ENCODE measurements at regions not wholly inside any gene's neighbourhood (a gene's known extent, or its start where the extent isn't known, plus 50 kb on each side); places are given as distances from the start of the nearest gene placed in this dataset.

DNA sequence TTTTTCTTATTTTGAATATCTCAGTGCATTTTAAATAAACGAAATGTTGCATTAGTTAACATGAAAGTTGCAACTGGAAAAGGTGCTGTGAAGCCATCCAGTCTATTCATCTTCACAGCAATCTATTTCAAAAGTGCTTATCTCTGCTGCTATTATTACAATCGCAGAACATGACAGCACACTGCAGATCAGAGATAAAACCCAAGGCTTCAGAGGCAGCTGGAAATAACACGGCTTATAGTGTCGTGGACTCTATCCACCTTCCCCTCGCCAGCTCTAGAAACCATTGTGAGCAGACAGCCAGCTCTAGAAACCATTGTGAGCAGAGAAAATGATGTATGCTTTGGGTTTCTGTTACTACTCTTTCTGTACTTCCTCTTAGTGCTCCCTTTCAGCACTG, 1140.8 kb upstream of the CELF4 start:
- Histone ChIP-seq H3K4me3 (ENCODE audit: insufficient read depth, low read length, poor library complexity, severe bottlenecking) (no peak overlapping the region), H3K4me2 (ENCODE audit: low read depth, low read length, poor library complexity, severe bottlenecking) (no peak overlapping the region), H3K9me2 (replicated peaks; ENCODE audit: insufficient read depth, low read length) (no peaks in the 10 kb centered on the region), H4K20me1 (ENCODE audit: low read depth, low read length) (no peaks in the 10 kb centered on the region), H3K79me2 (ENCODE audit: insufficient read depth, low read length) (no peaks in the 10 kb centered on the region), H3K27me3 (ENCODE audit: low read length) (no peaks in the 10 kb centered on the region), H3K9me3 (ENCODE audit: insufficient read depth, low read length) (no peaks in the 10 kb centered on the region), H3K9ac (ENCODE audit: low read length) (no peak overlapping the region), H3K36me3 (ENCODE audit: low read length) (no peaks in the 10 kb centered on the region), H3F3A (ENCODE audit: insufficient read depth) (no peaks in the 10 kb centered on the region), H3K27ac (ENCODE audit: low read depth, low read length) (no peak overlapping the region), H2AFZ (ENCODE audit: low read depth, low read length, severe bottlenecking) (no peak overlapping the region)
- TF ChIP-seq, protein P1, sequence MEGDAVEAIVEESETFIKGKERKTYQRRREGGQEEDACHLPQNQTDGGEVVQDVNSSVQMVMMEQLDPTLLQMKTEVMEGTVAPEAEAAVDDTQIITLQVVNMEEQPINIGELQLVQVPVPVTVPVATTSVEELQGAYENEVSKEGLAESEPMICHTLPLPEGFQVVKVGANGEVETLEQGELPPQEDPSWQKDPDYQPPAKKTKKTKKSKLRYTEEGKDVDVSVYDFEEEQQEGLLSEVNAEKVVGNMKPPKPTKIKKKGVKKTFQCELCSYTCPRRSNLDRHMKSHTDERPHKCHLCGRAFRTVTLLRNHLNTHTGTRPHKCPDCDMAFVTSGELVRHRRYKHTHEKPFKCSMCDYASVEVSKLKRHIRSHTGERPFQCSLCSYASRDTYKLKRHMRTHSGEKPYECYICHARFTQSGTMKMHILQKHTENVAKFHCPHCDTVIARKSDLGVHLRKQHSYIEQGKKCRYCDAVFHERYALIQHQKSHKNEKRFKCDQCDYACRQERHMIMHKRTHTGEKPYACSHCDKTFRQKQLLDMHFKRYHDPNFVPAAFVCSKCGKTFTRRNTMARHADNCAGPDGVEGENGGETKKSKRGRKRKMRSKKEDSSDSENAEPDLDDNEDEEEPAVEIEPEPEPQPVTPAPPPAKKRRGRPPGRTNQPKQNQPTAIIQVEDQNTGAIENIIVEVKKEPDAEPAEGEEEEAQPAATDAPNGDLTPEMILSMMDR (IDR thresholded peaks at IDR 0.05; ENCODE audit: insufficient read depth, low read length, poor library complexity, severe bottlenecking), result no peak
- TF ChIP-seq EZH2phosphoT487 (conservative IDR thresholded peaks at IDR 0.05; ENCODE audit: low read length), result no peak

DNA sequence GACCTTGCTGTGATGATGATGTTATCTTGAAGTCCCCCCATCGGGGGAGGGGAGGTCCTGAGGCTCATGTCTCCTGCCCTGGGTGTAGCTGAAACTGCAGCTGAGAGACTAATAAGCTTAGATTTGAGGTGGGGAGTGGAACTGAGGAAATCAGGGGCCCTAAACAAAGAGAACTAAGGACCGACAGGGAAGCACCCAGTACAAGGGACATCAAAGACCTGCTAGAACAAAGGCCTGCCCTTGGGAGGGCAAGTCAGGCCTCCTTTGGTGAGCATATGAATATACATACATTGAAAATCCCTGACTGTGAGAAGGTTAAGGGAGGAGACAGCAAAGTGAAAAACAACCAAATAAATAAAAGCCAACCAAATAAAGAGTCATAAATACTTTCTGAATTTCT, 1132.5 kb upstream of the CELF4 start:
- Histone ChIP-seq H3K27ac (ENCODE audit: low read depth, low read length) (no peak overlapping the region), H3K9ac (ENCODE audit: low read length) (no peak overlapping the region), H3K79me2 (ENCODE audit: insufficient read depth, low read length) (no peaks in the 10 kb centered on the region), H3K4me3 (ENCODE audit: insufficient read depth, low read length, poor library complexity, severe bottlenecking) (no peak overlapping the region), H3K36me3 (ENCODE audit: low read length) (no peaks in the 10 kb centered on the region), H2AFZ (ENCODE audit: low read depth, low read length, severe bottlenecking) (no peak overlapping the region), H3K9me3 (ENCODE audit: insufficient read depth, low read length) (no peaks in the 10 kb centered on the region), H3K4me2 (ENCODE audit: low read depth, low read length, poor library complexity, severe bottlenecking) (no peak overlapping the region), H3F3A (ENCODE audit: insufficient read depth) (no peaks in the 10 kb centered on the region), H4K20me1 (ENCODE audit: low read depth, low read length) (no peaks in the 10 kb centered on the region), H3K27me3 (ENCODE audit: low read length) (no peaks in the 10 kb centered on the region), H3K9me2 (replicated peaks; ENCODE audit: insufficient read depth, low read length) (no peaks in the 10 kb centered on the region)
- TF ChIP-seq, protein P1 (IDR thresholded peaks at IDR 0.05; ENCODE audit: insufficient read depth, low read length, poor library complexity, severe bottlenecking), result no peak
- TF ChIP-seq EZH2phosphoT487 (conservative IDR thresholded peaks at IDR 0.05; ENCODE audit: low read length), result no peak

DNA sequence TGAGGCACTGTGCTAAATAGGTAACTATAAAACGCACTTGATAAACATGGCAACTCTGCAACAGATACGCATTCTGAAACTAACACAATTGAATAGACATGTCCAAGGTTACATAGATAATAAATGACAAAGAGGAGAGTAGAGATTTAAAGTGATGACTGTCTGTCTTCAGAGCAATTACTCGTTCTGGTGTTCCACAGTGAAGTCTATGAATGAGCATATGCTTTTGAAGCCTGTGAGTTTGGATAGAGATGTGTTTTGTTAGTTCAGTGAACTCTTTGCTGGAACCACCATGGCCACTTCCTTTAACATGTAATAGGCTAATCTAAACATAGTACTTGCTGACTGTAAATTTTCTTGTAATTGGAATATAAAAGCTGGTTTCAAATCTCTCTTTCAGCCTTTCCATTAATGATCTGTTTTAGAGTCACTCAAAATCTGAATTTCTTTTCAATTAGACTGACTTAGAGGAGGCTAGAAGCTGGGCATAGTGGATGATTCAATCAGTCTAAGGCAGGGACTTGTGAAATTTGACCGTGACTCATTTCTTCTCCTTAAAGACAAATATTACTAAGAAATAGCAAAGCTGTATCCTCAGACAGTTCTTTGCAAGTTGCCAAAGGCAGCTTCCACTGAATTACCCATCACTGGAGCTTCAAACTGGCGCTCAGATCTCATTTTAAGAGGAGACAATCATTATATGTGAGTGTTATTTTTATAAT, 1130.1 kb upstream of the CELF4 start:
- Histone ChIP-seq H3F3A (ENCODE audit: insufficient read depth) (no peaks in the 10 kb centered on the region), H2AFZ (ENCODE audit: low read depth, low read length, severe bottlenecking) (no peak overlapping the region), H3K27ac (ENCODE audit: low read depth, low read length) (no peak overlapping the region), H3K4me3 (ENCODE audit: insufficient read depth, low read length, poor library complexity, severe bottlenecking) (no peak overlapping the region), H3K79me2 (ENCODE audit: insufficient read depth, low read length) (no peaks in the 10 kb centered on the region), H3K9me2 (replicated peaks; ENCODE audit: insufficient read depth, low read length) (0 out of 2 replicates have a peak, but pooled peaks cover 5% of the 10 kb centered on the region), H3K9ac (ENCODE audit: low read length) (no peak overlapping the region), H4K20me1 (ENCODE audit: low read depth, low read length) (no peaks in the 10 kb centered on the region), H3K4me2 (ENCODE audit: low read depth, low read length, poor library complexity, severe bottlenecking) (no peak overlapping the region), H3K36me3 (ENCODE audit: low read length) (no peaks in the 10 kb centered on the region), H3K27me3 (ENCODE audit: low read length) (no peaks in the 10 kb centered on the region), H3K9me3 (ENCODE audit: insufficient read depth, low read length) (no peaks in the 10 kb centered on the region)
- TF ChIP-seq EZH2phosphoT487 (conservative IDR thresholded peaks at IDR 0.05; ENCODE audit: low read length), result no peak

DNA sequence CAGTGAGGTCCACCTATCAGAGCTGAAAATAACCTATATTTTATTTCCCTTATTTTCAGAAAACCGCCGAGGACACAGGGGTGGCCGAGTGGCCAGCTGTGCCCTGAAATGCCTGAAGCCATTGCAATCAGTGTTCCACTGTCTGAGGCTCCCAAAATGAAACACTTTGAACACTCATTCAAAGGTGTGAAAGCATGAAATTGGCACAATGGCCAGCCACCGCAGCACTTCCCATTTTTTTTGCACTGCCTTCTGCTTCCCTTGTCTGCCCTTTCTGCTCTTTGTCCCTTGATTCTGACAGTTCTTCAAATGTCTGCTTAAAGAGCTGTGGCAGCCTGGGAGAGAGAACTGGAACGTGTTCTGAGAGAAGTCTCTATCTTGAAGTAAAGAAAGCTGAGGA, 1127.5 kb upstream of the CELF4 start:
- H3K9me2 ChIP-seq (replicated peaks; ENCODE audit: insufficient read depth, low read length), result 0 out of 2 replicates have a peak, but pooled peaks cover 5% of the 10 kb centered on the region
- no peak overlapping the region for H3K4me3 ChIP-seq (ENCODE audit: insufficient read depth, low read length, poor library complexity, severe bottlenecking)
- H3K79me2 ChIP-seq (ENCODE audit: insufficient read depth, low read length), result no peaks in the 10 kb centered on the region
- no peak overlapping the region for H3K4me2 ChIP-seq (ENCODE audit: low read depth, low read length, poor library complexity, severe bottlenecking)
- H3K27me3 ChIP-seq (ENCODE audit: low read length), result no peaks in the 10 kb centered on the region
- H3F3A ChIP-seq (ENCODE audit: insufficient read depth), result no peaks in the 10 kb centered on the region
- no peak overlapping the region for H3K27ac ChIP-seq (ENCODE audit: low read depth, low read length)
- no peaks in the 10 kb centered on the region for H3K36me3 ChIP-seq (ENCODE audit: low read length)
- H2AFZ ChIP-seq (ENCODE audit: low read depth, low read length, severe bottlenecking), result no peak overlapping the region
- no peak overlapping the region for H3K9ac ChIP-seq (ENCODE audit: low read length)
- TF ChIP-seq EZH2phosphoT487 (conservative IDR thresholded peaks at IDR 0.05; ENCODE audit: low read length), result no peak
- TF ChIP-seq, protein P1 (IDR thresholded peaks at IDR 0.05; ENCODE audit: insufficient read depth, low read length, poor library complexity, severe bottlenecking), result no peak
- no peaks in the 10 kb centered on the region for H4K20me1 ChIP-seq (ENCODE audit: low read depth, low read length)
- H3K9me3 ChIP-seq (ENCODE audit: insufficient read depth, low read length), result no peaks in the 10 kb centered on the region

All from SU-DHL-6 (cell line).